ENCODE measurements at regions not wholly inside any gene's neighbourhood (a gene's known extent, or its start where the extent isn't known, plus 50 kb on each side); places are given as distances from the start of the nearest gene placed in this dataset.
"Not testable (repeated sequence)": the region's sequence is repeated elsewhere in the genome, so short reads cannot be mapped to it uniquely, and the experiment has no call there.

- no TSS peak for BruUV-seq (replicated peaks)
- no peaks in the 10 kb centered on the region for H3K36me3 Mint-ChIP-seq (ENCODE audit: insufficient read depth, unreplicated experiment)
- DNase-seq (ENCODE audit: unreplicated experiment), result peak; percentile 51
- H3K27ac Mint-ChIP-seq (ENCODE audit: low read depth, unreplicated experiment), result peak overlapping the region; percentile 69
- peaks cover 6% of the 10 kb centered on the region for H3K4me1 Mint-ChIP-seq (ENCODE audit: insufficient read depth, unreplicated experiment)
- peak overlapping the region; percentile 50 for H3K4me3 Mint-ChIP-seq (ENCODE audit: unreplicated experiment)
- no peaks in the 10 kb centered on the region for H3K27me3 Mint-ChIP-seq (ENCODE audit: insufficient read depth, unreplicated experiment)
- ChIA-PET POLR2A (interaction anchor here (0.6 to 1.2 kb wide), 3 partner anchors 74 to 190 kb away, joined by 3 to 4 read pairs (median 3); no protein-coding TSS in a partner anchor), CTCF (interaction anchor here (0.5 to 1.1 kb wide), 3 partner anchors 97 to 167 kb away, joined by 3 to 4 read pairs (median 3); no protein-coding TSS in a partner anchor)
- H3K9me3 Mint-ChIP-seq (ENCODE audit: unreplicated experiment), result peaks cover 32% of the 10 kb centered on the region
- intact Hi-C loops (cut with micrococcal nuclease), result no loop called here
- TF ChIP-seq CTCF (IDR thresholded peaks at IDR 0.05; ENCODE audit: unreplicated experiment), result no peak
Measured at GRCh38 chr11:39541945-39542351, 1917.5 kb downstream of the LRRC4C start.

GRCh38 chr11:39536323-39536722, 1923.1 kb downstream of the LRRC4C start:
- H3K4me1 Mint-ChIP-seq (ENCODE audit: insufficient read depth, unreplicated experiment); POLR2A ChIA-PET; H3K27me3 Mint-ChIP-seq (ENCODE audit: insufficient read depth, unreplicated experiment); H3K36me3 Mint-ChIP-seq (ENCODE audit: insufficient read depth, unreplicated experiment); H3K27ac Mint-ChIP-seq (ENCODE audit: low read depth, unreplicated experiment); DNase-seq (ENCODE audit: unreplicated experiment); intact Hi-C loops (cut with micrococcal nuclease); BruUV-seq (replicated peaks); H3K4me3 Mint-ChIP-seq (ENCODE audit: unreplicated experiment): not testable (repeated sequence)
- H3K9me3 Mint-ChIP-seq (ENCODE audit: unreplicated experiment), result peaks cover 30% of the 10 kb centered on the region
- CTCF ChIA-PET, result interaction anchor here (0.6 kb wide), 1 partner anchor 203 kb away, joined by 3 read pairs; no protein-coding TSS in a partner anchor
